H9 (cell line): ENCODE measurements at regions not wholly inside any gene's neighbourhood (a gene's known extent, or its start where the extent isn't known, plus 50 kb on each side); places are given as distances from the start of the nearest gene placed in this dataset.

Source experiments
- DNase-seq: peaks from one replicate; pipeline ENCODE4 v3.0.0-alpha.2; 2017
- H2AFZ ChIP-seq: one replicate; pipeline ENCODE4 v1.6.1; 2013; ENCODE audit warnings: mild to moderate bottlenecking, low read length, control low read depth, moderate library complexity
- H2AK5ac ChIP-seq: 2 replicates; pipeline ENCODE4 v1.6.1; 2013; ENCODE audit warnings: low read length, control low read depth, mixed read lengths; ENCODE audit not compliant: insufficient read length
- H2BK120ac ChIP-seq: one replicate; pipeline ENCODE4 v1.6.1; 2013; ENCODE audit warnings: low read depth, mild to moderate bottlenecking, low read length, control low read depth, inconsistent platforms; ENCODE audit not compliant: poor library complexity, severe bottlenecking
- H2BK12ac ChIP-seq: 2 replicates; pipeline ENCODE4 v1.6.1; 2013; ENCODE audit warnings: low read length, control low read depth, mixed read lengths, low read depth; ENCODE audit not compliant: insufficient read length
- H2BK15ac ChIP-seq: 2 replicates; pipeline ENCODE4 v1.6.1; 2013; ENCODE audit warnings: low read depth, low read length, control low read depth
- H2BK20ac ChIP-seq: one replicate; pipeline ENCODE4 v1.6.1; 2013; ENCODE audit warnings: low read depth, mild to moderate bottlenecking, low read length, control low read depth, inconsistent platforms; ENCODE audit not compliant: poor library complexity, severe bottlenecking
- H2BK5ac ChIP-seq: 2 replicates; pipeline ENCODE4 v1.6.1; 2013; ENCODE audit warnings: low read length, control low read depth, mixed read lengths; ENCODE audit not compliant: insufficient read length
- H3K14ac ChIP-seq: 2 replicates; pipeline ENCODE4 v1.6.1; 2013; ENCODE audit warnings: low read length, control low read depth; ENCODE audit not compliant: insufficient read depth
- H3K18ac ChIP-seq: 2 replicates; pipeline ENCODE4 v1.6.1; 2013; ENCODE audit warnings: low read depth, mild to moderate bottlenecking, mixed read lengths, low read length, control low read depth; ENCODE audit not compliant: insufficient read length
- H3K23ac ChIP-seq: 2 replicates; pipeline ENCODE4 v1.6.1; 2013; ENCODE audit warnings: low read length, control low read depth, mixed read lengths, low read depth; ENCODE audit not compliant: insufficient read length
- H3K23me2 ChIP-seq: 2 replicates; pipeline ENCODE4 v1.6.1; 2013; ENCODE audit warnings: low read depth, mild to moderate bottlenecking, mixed read lengths, low read length, control low read depth; ENCODE audit not compliant: insufficient read length, poor library complexity, severe bottlenecking
- H3K27ac ChIP-seq: 2 replicates; pipeline ENCODE4 v1.5.1; 2013; ENCODE audit warnings: low read length, control low read depth, mixed read lengths, low read depth; ENCODE audit not compliant: insufficient read length
- H3K27me3 ChIP-seq: 2 replicates; pipeline ENCODE4 v1.6.1; 2013; ENCODE audit warnings: low read length, control low read depth, inconsistent platforms; ENCODE audit not compliant: insufficient read depth
- H3K4ac ChIP-seq: 2 replicates; pipeline ENCODE4 v1.6.1; 2013; ENCODE audit warnings: low read depth, mild to moderate bottlenecking, control low read depth, inconsistent platforms, low read length, moderate library complexity
- H3K4me1 ChIP-seq: 2 replicates; pipeline ENCODE4 v1.6.1; 2013; ENCODE audit warnings: low read length, control low read depth, inconsistent platforms; ENCODE audit not compliant: insufficient read depth
- H3K4me2 ChIP-seq: 2 replicates; pipeline ENCODE4 v1.6.1; 2013; ENCODE audit warnings: low read length, control low read depth, mixed read lengths; ENCODE audit not compliant: insufficient read length, insufficient read depth
- H3K56ac ChIP-seq: 2 replicates; pipeline ENCODE4 v1.6.1; 2013; ENCODE audit warnings: low read depth, mild to moderate bottlenecking, mixed read lengths, low read length, control low read depth; ENCODE audit not compliant: insufficient read length
- H3K79me1 ChIP-seq: 2 replicates; pipeline ENCODE4 v1.6.1; 2013; ENCODE audit warnings: low read depth, mild to moderate bottlenecking, moderate library complexity, low read length, control low read depth, inconsistent platforms; ENCODE audit not compliant: insufficient read depth, poor library complexity, severe bottlenecking
- H3K79me2 ChIP-seq: 2 replicates; pipeline ENCODE4 v1.6.1; 2013; ENCODE audit warnings: low read length, control low read depth, inconsistent platforms; ENCODE audit not compliant: insufficient read depth
- H3K9ac ChIP-seq: 2 replicates; pipeline ENCODE4 v1.6.1; 2013; ENCODE audit warnings: low read length, control low read depth, mixed read lengths; ENCODE audit not compliant: insufficient read length; ENCODE audit errors: extremely low read depth
- H3K9me3 ChIP-seq: one replicate; pipeline ENCODE4 v1.6.1; 2013; ENCODE audit warnings: low read depth, low read length, inconsistent platforms; ENCODE audit not compliant: control insufficient read depth
- H3T11ph ChIP-seq: one replicate; pipeline ENCODE4 v1.6.1; 2013; ENCODE audit warnings: mild to moderate bottlenecking, low read length, control low read depth, inconsistent platforms
- H4K20me1 ChIP-seq: one replicate; pipeline ENCODE4 v1.6.1; 2013; ENCODE audit not compliant: control insufficient read depth, insufficient read length, insufficient read depth
- H4K5ac ChIP-seq: 2 replicates; pipeline ENCODE4 v1.6.1; 2013; ENCODE audit warnings: low read depth, mild to moderate bottlenecking, mixed read lengths, low read length, control low read depth; ENCODE audit not compliant: insufficient read length
- H4K8ac ChIP-seq: replicated peaks from 2 replicates; pipeline ENCODE4 v1.6.1; 2013; ENCODE audit warnings: low read length, control low read depth, mixed read lengths, low read depth; ENCODE audit not compliant: insufficient read length
- H4K91ac ChIP-seq: 2 replicates; pipeline ENCODE4 v1.6.1; 2013; ENCODE audit warnings: low read depth, mild to moderate bottlenecking, moderate library complexity, mixed read lengths, low read length, control low read depth; ENCODE audit not compliant: insufficient read length
- H3K27ac Mint-ChIP-seq, 3 experiments: 2 replicates in 2 of 3; 3 replicates in 1 of 3; pipeline ENCODE4 v1.8.0; 2020 to 2021; ENCODE audit warnings: mixed read lengths in 3 of 3, mild to moderate bottlenecking in 1 of 3, moderate library complexity in 1 of 3
- H3K27me3 Mint-ChIP-seq: 2 replicates; pipeline ENCODE4 v1.8.0; 2021; ENCODE audit warnings: low read depth, mild to moderate bottlenecking, moderate library complexity, mixed read lengths
- H3K36me3 Mint-ChIP-seq, 3 experiments: 2 replicates in 2 of 3; 3 replicates in 1 of 3; pipeline ENCODE4 v1.8.0; 2020 to 2021; ENCODE audit warnings: low read depth in 3 of 3, mixed read lengths in 3 of 3; ENCODE audit not compliant: insufficient read depth in 1 of 3
- H3K4me1 Mint-ChIP-seq, 2 experiments: 2 replicates each; pipeline ENCODE4 v1.8.0; 2020; ENCODE audit warnings: mixed read lengths in 2 of 2
- H3K4me3 Mint-ChIP-seq, 2 experiments: 2 replicates in 1 of 2; 3 replicates in 1 of 2; pipeline ENCODE4 v1.8.0; 2020 to 2021; ENCODE audit warnings: mild to moderate bottlenecking in 2 of 2, mixed read lengths in 2 of 2, moderate library complexity in 1 of 2
- H3K9me3 Mint-ChIP-seq, 2 experiments: 2 replicates in 1 of 2; 3 replicates in 1 of 2; pipeline ENCODE4 v1.8.0; 2020; ENCODE audit warnings: mild to moderate bottlenecking in 2 of 2, mixed read lengths in 2 of 2, moderate library complexity in 1 of 2
- CTCF ChIP-seq: fragments of 200-600 bp; sonication (generic); conservative IDR thresholded peaks from 3 replicates; pipeline ENCODE4 v1.8.0; 2021; ENCODE audit warnings: antibody characterized with exemption, mild to moderate bottlenecking
- WGBS: extraction: QIAGEN DNeasy Blood & Tissue Kit; methylation state at CpG from one replicate; pipeline ENCODE4 v1.1.7; 2013; ENCODE audit warnings: missing lambda C conversion rate, low lambda C conversion rate, mixed read lengths; ENCODE audit not compliant: insufficient read length; ENCODE audit errors: extremely low coverage; 5-methylcytosine and 5-hydroxymethylcytosine counted together

GRCh38 chr4:160373911-160374310 lies 1271.0 kb downstream of the RAPGEF2 start:
- no peak overlapping the region for H3K56ac ChIP-seq
- H3K79me2 ChIP-seq = no peaks in the 10 kb centered on the region
- no peaks in the 10 kb centered on the region; the same call in 1 of the 2 replicates for H3K4me1 ChIP-seq
- Mint-ChIP-seq H3K4me1 (peaks cover 3% of the 10 kb centered on the region in 2 experiments; a peak in 1 of 4 replicates), H3K9me3 (no peaks in the 10 kb centered on the region), H3K27me3 (no peaks in the 10 kb centered on the region), H3K36me3 (peaks cover 0 to 1% (median 0%) of the 10 kb centered on the region in 3 experiments; a peak in 1 of 7 replicates), H3K27ac (no peak overlapping the region), H3K4me3 (no peak overlapping the region)
- no peak overlapping the region for H2BK12ac ChIP-seq
- no peak overlapping the region for H3K9ac ChIP-seq
- H4K20me1 ChIP-seq = no peaks in the 10 kb centered on the region
- H2BK120ac ChIP-seq = no peak overlapping the region
- H2BK5ac ChIP-seq = no peak overlapping the region
- H4K8ac ChIP-seq = no peak overlapping the region
- no peak overlapping the region for H3K14ac ChIP-seq
- no peak overlapping the region for H3K23ac ChIP-seq
- H3K27me3 ChIP-seq = no peaks in the 10 kb centered on the region
- no peak overlapping the region for H2BK20ac ChIP-seq
- H3K23me2 ChIP-seq = no peaks in the 10 kb centered on the region
- no peak overlapping the region for H3T11ph ChIP-seq
- no peak overlapping the region for H4K91ac ChIP-seq
- no peak overlapping the region for H3K27ac ChIP-seq
- no CpG with 5 or more reads among the region's 2 CpGs for WGBS
- H3K18ac ChIP-seq = no peak overlapping the region
- TF ChIP-seq CTCF = no peak
- H3K79me1 ChIP-seq = no peaks in the 10 kb centered on the region
- H2AFZ ChIP-seq = no peak overlapping the region
- no peaks in the 10 kb centered on the region for H3K9me3 ChIP-seq
- DNase-seq = no peak
- H2BK15ac ChIP-seq = no peak overlapping the region
- no peak overlapping the region for H4K5ac ChIP-seq
- H3K4me2 ChIP-seq = no peak overlapping the region
- no peak overlapping the region for H2AK5ac ChIP-seq
- H3K4ac ChIP-seq = no peak overlapping the region
